Endothelial cell (in vitro differentiated cells): ENCODE measurements at regions not wholly inside any gene's neighbourhood (a gene's known extent, or its start where the extent isn't known, plus 50 kb on each side); places are given as distances from the start of the nearest gene placed in this dataset.
"Not testable (repeated sequence)": the region's sequence is repeated elsewhere in the genome, so short reads cannot be mapped to it uniquely, and the experiment has no call there.

ENCODE experiments used
- DNase-seq: peaks from one replicate; pipeline ENCODE4 v3.0.0; 2021; ENCODE audit warnings: low spot score
- H3K27ac Mint-ChIP-seq: one replicate; pipeline ENCODE4 v1.8.0; 2021; ENCODE audit warnings: mixed read lengths, inconsistent platforms; ENCODE audit not compliant: unreplicated experiment
- H3K27me3 Mint-ChIP-seq: one replicate; pipeline ENCODE4 v1.8.0; 2021; ENCODE audit warnings: mild to moderate bottlenecking, moderate library complexity, mixed read lengths, inconsistent platforms; ENCODE audit not compliant: unreplicated experiment
- H3K36me3 Mint-ChIP-seq: one replicate; pipeline ENCODE4 v1.8.0; 2021; ENCODE audit warnings: mild to moderate bottlenecking, low read depth, mixed read lengths, inconsistent platforms; ENCODE audit not compliant: unreplicated experiment
- H3K4me1 Mint-ChIP-seq: one replicate; pipeline ENCODE4 v1.8.0; 2021; ENCODE audit warnings: mild to moderate bottlenecking, mixed read lengths, inconsistent platforms; ENCODE audit not compliant: unreplicated experiment
- H3K4me3 Mint-ChIP-seq: one replicate; pipeline ENCODE4 v1.8.0; 2021; ENCODE audit warnings: mild to moderate bottlenecking, mixed read lengths, inconsistent platforms; ENCODE audit not compliant: unreplicated experiment
- H3K9me3 Mint-ChIP-seq: one replicate; pipeline ENCODE4 v1.8.0; 2021; ENCODE audit warnings: mixed read lengths, inconsistent platforms; ENCODE audit not compliant: unreplicated experiment
- CTCF ChIP-seq: fragments of 200-600 bp; sonication (generic); IDR thresholded peaks from one replicate; pipeline ENCODE4 v1.5.0; 2021; ENCODE audit warnings: antibody characterized with exemption; ENCODE audit not compliant: unreplicated experiment

DNA sequence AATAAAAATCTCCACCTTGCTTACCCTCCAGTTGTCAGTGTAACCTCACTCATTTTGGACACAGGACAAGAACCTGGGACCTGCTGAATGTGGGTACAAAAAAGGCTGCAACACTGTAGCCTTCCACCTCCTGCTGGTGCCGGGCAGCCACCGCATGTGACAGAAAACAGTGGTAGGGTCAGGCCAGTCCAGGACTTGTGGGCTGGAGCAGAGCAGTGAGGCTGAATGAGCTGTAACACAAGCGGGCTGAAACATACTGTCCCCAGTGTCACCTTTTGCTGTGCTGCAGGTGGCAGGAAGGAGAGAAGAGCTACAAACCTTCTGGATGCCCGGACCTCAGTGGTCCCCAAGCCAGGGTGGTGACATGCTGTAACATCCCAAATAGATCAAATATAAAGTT lies 465.4 kb upstream of the FOXG1 start:
- Mint-ChIP-seq H3K9me3 (no peaks in the 10 kb centered on the region), H3K4me3 (no peak overlapping the region), H3K27me3 (peaks cover 1% of the 10 kb centered on the region), H3K4me1 (peaks cover 5% of the 10 kb centered on the region), H3K36me3 (no peaks in the 10 kb centered on the region), H3K27ac (no peak overlapping the region)
- DNase-seq = no peak
- no peak for TF ChIP-seq CTCF

- Mint-ChIP-seq H3K27ac (no peak overlapping the region), H3K36me3 (no peaks in the 10 kb centered on the region), H3K4me1 (no peaks in the 10 kb centered on the region), H3K27me3 (no peaks in the 10 kb centered on the region), H3K4me3 (no peak overlapping the region), H3K9me3 (no peaks in the 10 kb centered on the region)
- TF ChIP-seq CTCF = no peak
- DNase-seq = no peak
These were observed 463.3 kb upstream of the FOXG1 start for GRCh38 chr14:28303248-28303647.

DNA sequence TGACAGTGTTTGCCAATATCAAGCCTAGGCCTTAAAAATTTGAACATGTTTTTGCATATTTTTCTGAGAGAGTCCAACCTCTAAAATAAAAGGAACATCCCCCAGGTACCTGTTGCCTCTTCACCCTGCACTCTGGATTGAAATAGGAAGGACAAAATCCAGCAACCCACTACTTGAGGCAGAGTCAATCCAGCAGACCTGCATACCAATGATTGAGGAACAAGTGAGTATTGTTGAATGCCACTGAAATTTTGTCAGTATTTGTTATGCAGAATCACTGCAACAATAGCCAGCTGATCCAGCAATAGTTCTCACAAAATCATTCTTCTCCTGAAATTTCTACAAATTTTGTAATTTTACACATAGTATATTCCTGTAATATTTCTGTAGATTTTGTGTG lies 460.6 kb upstream of the FOXG1 start:
- H3K36me3 Mint-ChIP-seq = no peaks in the 10 kb centered on the region
- no peaks in the 10 kb centered on the region for H3K9me3 Mint-ChIP-seq
- TF ChIP-seq CTCF = no peak
- no peak overlapping the region for H3K4me3 Mint-ChIP-seq
- DNase-seq = no peak
- H3K4me1 Mint-ChIP-seq = peaks cover 5% of the 10 kb centered on the region
- H3K27me3 Mint-ChIP-seq = no peaks in the 10 kb centered on the region
- H3K27ac Mint-ChIP-seq = no peak overlapping the region

DNA sequence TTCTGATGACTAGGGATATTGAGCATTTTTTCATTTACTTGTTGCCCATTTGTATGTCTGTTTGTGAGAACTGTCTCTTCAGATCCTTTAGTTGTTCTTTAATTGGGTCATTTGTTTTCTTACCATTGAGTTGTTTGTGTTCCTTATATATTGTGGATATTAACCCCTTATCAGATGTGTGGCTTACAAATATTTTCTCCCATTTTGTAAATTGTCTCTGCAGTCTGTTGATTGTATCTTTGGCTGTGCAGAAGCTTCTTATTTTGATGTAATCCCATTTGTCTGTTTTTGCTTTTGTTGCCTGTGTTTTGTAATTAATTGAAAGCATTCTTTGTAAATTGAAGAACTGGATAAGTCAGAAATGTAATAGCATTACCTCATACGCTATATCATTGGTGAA lies 459.1 kb upstream of the FOXG1 start:
- Mint-ChIP-seq H3K27ac (no peak overlapping the region), H3K27me3 (no peaks in the 10 kb centered on the region), H3K36me3 (no peaks in the 10 kb centered on the region), H3K4me3 (no peak overlapping the region), H3K9me3 (no peaks in the 10 kb centered on the region), H3K4me1 (peaks cover 5% of the 10 kb centered on the region)
- no peak for TF ChIP-seq CTCF
- no peak for DNase-seq

GRCh38 chr14:28308734-28309133 lies 457.9 kb upstream of the FOXG1 start:
- no peak overlapping the region for H3K27ac Mint-ChIP-seq
- no peaks in the 10 kb centered on the region for H3K9me3 Mint-ChIP-seq
- TF ChIP-seq CTCF = no peak
- no peak overlapping the region for H3K4me3 Mint-ChIP-seq
- no peaks in the 10 kb centered on the region for H3K27me3 Mint-ChIP-seq
- H3K4me1 Mint-ChIP-seq = peaks cover 5% of the 10 kb centered on the region
- no peak for DNase-seq
- H3K36me3 Mint-ChIP-seq = no peaks in the 10 kb centered on the region

DNA sequence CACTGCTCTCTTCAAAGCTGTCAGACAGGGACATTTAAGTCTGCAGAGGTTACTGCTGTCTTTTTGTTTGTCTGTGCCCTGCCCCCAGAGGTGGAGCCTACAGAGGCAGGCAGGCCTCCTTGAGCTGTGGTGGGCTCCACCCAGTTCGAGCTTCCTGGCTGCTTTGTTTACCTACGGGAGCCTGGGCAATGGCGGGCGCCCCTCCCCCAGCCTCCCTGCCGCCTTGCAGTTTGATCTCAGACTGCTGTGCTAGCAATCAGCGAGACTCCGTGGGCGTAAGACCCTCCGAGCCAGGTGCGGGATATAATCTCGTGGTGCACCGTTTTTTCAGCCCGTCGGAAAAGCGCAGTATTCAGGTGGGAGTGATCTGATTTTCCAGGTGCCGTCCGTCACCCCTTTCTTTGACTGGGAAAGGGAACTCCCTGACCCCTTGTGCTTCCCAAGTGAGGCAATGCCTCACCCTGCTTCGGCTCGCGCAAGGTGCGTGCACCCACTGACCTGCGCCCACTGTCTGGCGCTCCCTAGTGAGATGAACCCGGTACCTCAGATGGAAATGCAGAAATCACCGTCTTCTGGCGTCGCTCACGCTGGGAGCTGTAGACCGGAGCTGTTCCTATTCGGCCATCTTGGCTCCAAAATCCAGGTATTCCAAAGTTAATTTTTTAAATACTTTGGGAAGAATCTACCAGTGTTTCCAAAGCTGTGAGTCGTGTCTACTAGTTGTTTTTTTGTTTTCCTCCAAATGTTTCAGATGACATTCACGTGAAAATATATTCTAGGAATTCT lies 448.5 kb upstream of the FOXG1 start:
- not testable (repeated sequence) for H3K9me3 Mint-ChIP-seq, H3K4me3 Mint-ChIP-seq, H3K36me3 Mint-ChIP-seq, H3K4me1 Mint-ChIP-seq, H3K27me3 Mint-ChIP-seq, H3K27ac Mint-ChIP-seq, DNase-seq
